PC-3 (cell line): ENCODE measurements at regions not wholly inside any gene's neighbourhood (a gene's known extent, or its start where the extent isn't known, plus 50 kb on each side); places are given as distances from the start of the nearest gene placed in this dataset.

Experiments
- ATAC-seq: fragments of 200-7000 bp; cut with Tn5 transposase; 2 replicates; pipeline ENCODE4 v1.9.1; 2020; ENCODE audit warnings: mild to moderate bottlenecking, moderate library complexity
- BruUV-seq: library from RNA; stranded (reverse); fragments of 400-500 nt; replicated peaks from 2 replicates; lab custom pipeline; 2021; lab: Mats Ljungman, UMichigan
- CTCF ChIA-PET: fragments of 300-600 bp; sonication (Branson Sonifier 250); formaldehyde crosslinking; loops from one replicate; lab custom pipeline; 2022; ENCODE audit warnings: antibody characterized with exemption; lab: Charles Lee
- POLR2A ChIA-PET: fragments of 300-600 bp; sonication (Branson Sonifier 250); formaldehyde crosslinking; loops from one replicate; lab custom pipeline; 2022; ENCODE audit warnings: antibody characterized with exemption; ENCODE audit not compliant: unreplicated experiment; lab: Charles Lee
- DNase-seq: peaks from one replicate; pipeline ENCODE4 v3.0.0-alpha.2; 2015
- H2AFZ ChIP-seq: fragments of 300-600 bp; sonication (generic); 2 replicates; pipeline ENCODE4 v1.6.0; 2016; ENCODE audit warnings: antibody characterized with exemption, low read length
- H3F3A ChIP-seq: fragments of 300-600 bp; sonication (generic); one replicate; pipeline ENCODE4 v1.6.0; 2017; ENCODE audit warnings: antibody characterized with exemption, low read length, control low read depth, mild to moderate bottlenecking; ENCODE audit not compliant: unreplicated experiment
- H3K27ac ChIP-seq: fragments of 300-600 bp; sonication (generic); 2 replicates; pipeline ENCODE4 v1.5.1; 2016; ENCODE audit warnings: mild to moderate bottlenecking, low read length
- H3K27me3 ChIP-seq: fragments of 300-600 bp; sonication (generic); 2 replicates; pipeline ENCODE4 v1.6.1; 2016; ENCODE audit warnings: low read length, mixed read lengths
- H3K36me3 ChIP-seq: fragments of 300-600 bp; sonication (generic); 2 replicates; pipeline ENCODE4 v1.6.1; 2016; ENCODE audit warnings: low read depth, mixed run types, low read length, mixed read lengths
- H3K4me1 ChIP-seq: fragments of 300-600 bp; sonication (generic); 2 replicates; pipeline ENCODE4 v1.5.1; 2016; ENCODE audit warnings: low read length; ENCODE audit not compliant: insufficient read depth
- H3K4me2 ChIP-seq: fragments of 300-600 bp; sonication (generic); 2 replicates; pipeline ENCODE4 v1.6.0; 2016; ENCODE audit warnings: low read length
- H3K4me3 ChIP-seq: fragments of 300-600 bp; sonication (generic); 2 replicates; pipeline ENCODE4 v1.5.1; 2016; ENCODE audit warnings: mild to moderate bottlenecking, low read length, mixed read lengths
- H3K79me2 ChIP-seq: fragments of 300-600 bp; sonication (generic); 2 replicates; pipeline ENCODE4 v1.6.1; 2017; ENCODE audit warnings: low read length, mixed read lengths
- H3K9ac ChIP-seq: fragments of 300-600 bp; sonication (generic); 2 replicates; pipeline ENCODE4 v1.6.0; 2016; ENCODE audit warnings: mild to moderate bottlenecking, low read length
- H3K9me2 ChIP-seq: fragments of 300-600 bp; sonication (generic); replicated peaks from 2 replicates; pipeline ENCODE4 v1.6.1; 2016; ENCODE audit warnings: mixed run types, low read length, mixed read lengths
- H3K9me3 ChIP-seq: fragments of 300-600 bp; sonication (generic); 2 replicates; pipeline ENCODE4 v1.6.1; 2016; ENCODE audit warnings: low read length, mixed read lengths
- H4K20me1 ChIP-seq: fragments of 300-600 bp; sonication (generic); 2 replicates; pipeline ENCODE4 v1.6.1; 2016; ENCODE audit warnings: low read length, mixed read lengths
- CTCF ChIP-seq: fragments of 300-600 bp; sonication (generic); conservative IDR thresholded peaks from 2 replicates; pipeline ENCODE4 v1.5.1; 2017; ENCODE audit warnings: antibody characterized with exemption, low read depth, mild to moderate bottlenecking, low read length
- EZH2 ChIP-seq: fragments of 300-600 bp; sonication (generic); IDR thresholded peaks from one replicate; pipeline ENCODE4 v1.6.1; 2017; ENCODE audit warnings: antibody characterized with exemption, mild to moderate bottlenecking, low read length; ENCODE audit not compliant: unreplicated experiment
- EZH2phosphoT487 ChIP-seq: fragments of 300-600 bp; sonication (generic); IDR thresholded peaks from 2 replicates; pipeline ENCODE4 v1.6.1; 2018; ENCODE audit warnings: mild to moderate bottlenecking, antibody characterized with exemption, low read length, borderline replicate concordance
- intact Hi-C: fragments of 100-400 bp; cut with micrococcal nuclease; formaldehyde crosslinking; loops from 2 replicates; pipeline ENCODE4 v1.9.0; 2023

DNA sequence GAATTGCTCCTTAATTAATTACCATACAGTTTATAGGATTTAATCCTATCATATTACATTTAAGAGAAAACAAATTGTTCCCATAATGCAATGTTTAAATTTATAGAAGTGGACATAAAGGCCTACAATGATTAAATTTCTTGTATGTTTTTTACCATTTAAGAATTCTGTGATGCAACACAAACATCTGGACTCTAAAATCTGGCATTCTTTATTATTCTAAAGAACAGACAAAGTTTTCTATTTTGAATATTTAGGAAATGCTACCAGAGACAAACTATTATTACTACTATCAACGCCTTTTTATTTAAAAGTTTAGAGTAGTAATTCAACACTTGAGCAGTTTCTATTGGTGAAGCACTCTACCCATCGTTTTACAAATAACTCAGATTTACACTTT lies 535.1 kb downstream of the TMX3 start:
- H3K79me2 ChIP-seq = no peaks in the 10 kb centered on the region
- no peaks in the 10 kb centered on the region for H3K9me3 ChIP-seq
- H3K27me3 ChIP-seq = no peaks in the 10 kb centered on the region
- H3K4me3 ChIP-seq = no peak overlapping the region
- intact Hi-C loops = loop anchor here (5.0 kb wide), 1 partner anchor 663 kb away; the partner anchor contains the start of gene DSEL
- CTCF ChIA-PET = no interaction called here
- H3K36me3 ChIP-seq = no peaks in the 10 kb centered on the region
- no peak overlapping the region for H3K4me2 ChIP-seq
- H3F3A ChIP-seq = no peaks in the 10 kb centered on the region
- H4K20me1 ChIP-seq = no peaks in the 10 kb centered on the region
- H3K9ac ChIP-seq = no peak overlapping the region
- BruUV-seq = no TSS peak
- H3K27ac ChIP-seq = no peak overlapping the region
- H3K4me1 ChIP-seq = peaks cover 36% of the 10 kb centered on the region
- TF ChIP-seq CTCF (no peak), EZH2phosphoT487 (no peak), EZH2 (no peak)
- no peak for ATAC-seq
- H3K9me2 ChIP-seq = no peaks in the 10 kb centered on the region
- no peak overlapping the region for H2AFZ ChIP-seq
- no peak for DNase-seq
- POLR2A ChIA-PET = no interaction called here

DNA sequence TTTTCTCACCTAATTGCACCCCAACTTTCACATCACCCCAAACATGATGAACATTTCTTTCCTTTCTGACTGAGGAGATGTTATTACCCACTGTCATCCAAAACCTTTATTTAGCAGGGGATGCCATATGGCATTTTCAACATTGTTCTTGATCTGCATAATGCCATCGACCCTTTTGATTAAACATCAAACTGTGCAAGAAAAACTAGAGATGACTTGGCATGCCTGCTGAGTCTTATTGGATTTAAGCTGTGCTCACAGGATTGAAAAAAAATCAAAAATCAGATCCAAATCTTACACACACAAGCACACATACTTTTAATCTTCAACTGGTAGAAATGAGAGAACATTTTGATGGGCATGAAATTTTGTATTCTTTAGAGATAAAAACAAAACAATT lies 536.0 kb downstream of the TMX3 start:
- Histone ChIP-seq H3K27me3 (no peaks in the 10 kb centered on the region), H3F3A (no peaks in the 10 kb centered on the region), H4K20me1 (no peaks in the 10 kb centered on the region), H3K4me1 (peaks cover 36% of the 10 kb centered on the region), H3K79me2 (no peaks in the 10 kb centered on the region), H3K4me3 (no peak overlapping the region), H3K9me2 (no peaks in the 10 kb centered on the region), H3K36me3 (no peaks in the 10 kb centered on the region), H3K27ac (no peak overlapping the region), H3K4me2 (no peak overlapping the region), H3K9ac (no peak overlapping the region), H2AFZ (no peak overlapping the region), H3K9me3 (no peaks in the 10 kb centered on the region)
- no TSS peak for BruUV-seq
- no peak for TF ChIP-seq EZH2
- no peak for TF ChIP-seq EZH2phosphoT487
- TF ChIP-seq CTCF = no peak
- intact Hi-C loops = loop anchor here (5.0 kb wide), 1 partner anchor 662 kb away; the partner anchor contains the start of gene DSEL
- POLR2A ChIA-PET = no interaction called here
- ATAC-seq = no peak
- CTCF ChIA-PET = no interaction called here
- no peak for DNase-seq

DNA sequence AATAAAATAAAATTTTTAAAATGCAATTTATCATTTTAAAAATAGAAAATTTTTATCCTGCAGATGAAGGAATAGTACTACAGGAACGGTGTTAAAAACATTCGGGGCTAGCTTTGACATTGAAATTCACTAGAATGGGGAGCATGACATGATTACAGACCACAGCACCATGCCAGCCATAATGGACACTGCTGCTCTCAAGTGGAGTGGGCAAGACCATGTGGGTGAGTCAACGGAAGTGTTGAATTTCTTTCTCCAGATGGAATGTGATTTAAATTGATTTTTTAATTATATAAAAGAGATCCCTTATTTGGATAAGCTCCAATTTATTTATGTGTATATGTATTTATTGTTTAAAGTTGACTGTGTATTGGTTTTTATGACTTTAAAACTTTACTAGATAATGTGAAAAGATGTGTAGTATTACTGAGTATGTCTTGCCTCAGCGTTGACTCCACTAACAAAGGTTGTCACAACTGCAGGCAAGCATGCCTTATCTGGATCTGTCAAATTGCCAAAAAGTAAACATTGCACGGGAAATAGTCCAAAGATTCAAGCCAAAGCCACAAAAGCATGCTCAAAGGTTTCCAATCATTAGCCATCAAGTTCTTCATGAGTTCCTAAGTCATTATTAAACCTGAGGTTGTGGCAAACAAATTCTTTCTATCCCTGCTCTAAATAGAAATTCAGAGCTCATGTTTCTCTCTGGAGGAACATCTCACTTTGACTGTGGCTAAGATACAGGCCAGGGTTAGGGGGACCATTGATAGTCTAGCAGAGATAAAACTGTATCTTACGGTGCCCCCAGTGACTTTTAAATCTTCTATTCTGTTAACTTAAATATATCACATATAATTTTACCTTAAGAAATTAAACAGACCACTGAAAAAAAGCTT lies 536.9 kb downstream of the TMX3 start:
- H3K27me3 ChIP-seq = no peaks in the 10 kb centered on the region
- no peaks in the 10 kb centered on the region for H3K9me2 ChIP-seq
- no TSS peak for BruUV-seq
- peaks cover 36% of the 10 kb centered on the region for H3K4me1 ChIP-seq
- H3K4me3 ChIP-seq = no peak overlapping the region
- no peak overlapping the region for H3K9ac ChIP-seq
- CTCF ChIA-PET = no interaction called here
- ATAC-seq (peak; percentile 88), DNase-seq (peak; percentile 98)
- H3K27ac ChIP-seq = peak overlapping the region; percentile 54
- H3K9me3 ChIP-seq = no peaks in the 10 kb centered on the region
- POLR2A ChIA-PET = interaction anchor here (0.6 kb wide), 1 partner anchor 662 kb away, joined by 9 read pairs; the partner anchor contains the start of gene DSEL
- H3K79me2 ChIP-seq = no peaks in the 10 kb centered on the region
- TF ChIP-seq EZH2 (no peak), EZH2phosphoT487 (no peak)
- intact Hi-C loops = loop anchor here (5.0 kb wide), 1 partner anchor 661 kb away; the partner anchor contains the start of gene DSEL
- H3K4me2 ChIP-seq = no peak overlapping the region
- no peaks in the 10 kb centered on the region for H3F3A ChIP-seq
- H2AFZ ChIP-seq = no peak overlapping the region
- no peaks in the 10 kb centered on the region for H3K36me3 ChIP-seq
- H4K20me1 ChIP-seq = no peaks in the 10 kb centered on the region
